ENCODE measurements at regions not wholly inside any gene's neighbourhood (a gene's known extent, or its start where the extent isn't known, plus 50 kb on each side); places are given as distances from the start of the nearest gene placed in this dataset.
A peak's percentile ranks its signal among the peaks of the same experiment; 100 is the strongest.

- no peak for DNase-seq
- no peak for TF ChIP-seq POLR2A (IDR thresholded peaks at IDR 0.05)
- TF ChIP-seq, protein P1, sequence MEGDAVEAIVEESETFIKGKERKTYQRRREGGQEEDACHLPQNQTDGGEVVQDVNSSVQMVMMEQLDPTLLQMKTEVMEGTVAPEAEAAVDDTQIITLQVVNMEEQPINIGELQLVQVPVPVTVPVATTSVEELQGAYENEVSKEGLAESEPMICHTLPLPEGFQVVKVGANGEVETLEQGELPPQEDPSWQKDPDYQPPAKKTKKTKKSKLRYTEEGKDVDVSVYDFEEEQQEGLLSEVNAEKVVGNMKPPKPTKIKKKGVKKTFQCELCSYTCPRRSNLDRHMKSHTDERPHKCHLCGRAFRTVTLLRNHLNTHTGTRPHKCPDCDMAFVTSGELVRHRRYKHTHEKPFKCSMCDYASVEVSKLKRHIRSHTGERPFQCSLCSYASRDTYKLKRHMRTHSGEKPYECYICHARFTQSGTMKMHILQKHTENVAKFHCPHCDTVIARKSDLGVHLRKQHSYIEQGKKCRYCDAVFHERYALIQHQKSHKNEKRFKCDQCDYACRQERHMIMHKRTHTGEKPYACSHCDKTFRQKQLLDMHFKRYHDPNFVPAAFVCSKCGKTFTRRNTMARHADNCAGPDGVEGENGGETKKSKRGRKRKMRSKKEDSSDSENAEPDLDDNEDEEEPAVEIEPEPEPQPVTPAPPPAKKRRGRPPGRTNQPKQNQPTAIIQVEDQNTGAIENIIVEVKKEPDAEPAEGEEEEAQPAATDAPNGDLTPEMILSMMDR (IDR thresholded peaks at IDR 0.05) = no peak
- TF ChIP-seq EP300 (IDR thresholded peaks at IDR 0.05) = no peak
- no peak overlapping the region for H3K27ac ChIP-seq
- no peak overlapping the region for H3K4me3 ChIP-seq
- H3K4me1 ChIP-seq (ENCODE audit: insufficient read depth) = no peaks in the 10 kb centered on the region
- no peaks in the 10 kb centered on the region for H3K36me3 ChIP-seq
- WGBS, 3 donors = 73 to 78% (median 75%) methylated on average over 7 of the region's 7 CpGs
- H3K27me3 ChIP-seq = no peaks in the 10 kb centered on the region
- intact Hi-C loops (cut with DNase I) = loop anchor here in 1 of 4 donors (10.0 kb wide), 1 partner anchor 156 kb away; no protein-coding TSS in a partner anchor
- H3K9me3 ChIP-seq = no peaks in the 10 kb centered on the region
Measured at GRCh38 chr3:190728574-190729246, 133.8 kb downstream of the GMNC start.

GRCh38 chr3:190722181-190722905 lies 140.2 kb downstream of the GMNC start:
- intact Hi-C loops (cut with DNase I) = loop anchor here in 1 of 4 donors (10.0 kb wide), 1 partner anchor 162 kb away; no protein-coding TSS in a partner anchor
- DNase-seq = no peak
- Histone ChIP-seq H3K9me3 (peaks cover 0 to 2% of the 10 kb centered on the region in 2 donors), H3K27me3 (no peaks in the 10 kb centered on the region), H3K27ac (no peak overlapping the region), H3K4me3 (no peak overlapping the region), H3K4me1 (ENCODE audit: insufficient read depth) (no peaks in the 10 kb centered on the region), H3K36me3 (no peaks in the 10 kb centered on the region)
- WGBS, 3 donors = 57 to 76% (median 59%) methylated on average over 4 of the region's 4 CpGs
- no peak for TF ChIP-seq EP300 (IDR thresholded peaks at IDR 0.05)
- TF ChIP-seq POLR2A (IDR thresholded peaks at IDR 0.05) = no peak
- TF ChIP-seq, protein P1 (IDR thresholded peaks at IDR 0.05) = no peak

- TF ChIP-seq, protein P1 (IDR thresholded peaks at IDR 0.05) = no peak
- TF ChIP-seq EP300 (IDR thresholded peaks at IDR 0.05) (no peak), POLR2A (IDR thresholded peaks at IDR 0.05) (no peak)
- Histone ChIP-seq H3K36me3 (no peaks in the 10 kb centered on the region), H3K4me1 (ENCODE audit: insufficient read depth) (no peaks in the 10 kb centered on the region), H3K4me3 (no peak overlapping the region), H3K27me3 (no peaks in the 10 kb centered on the region), H3K9me3 (peaks cover 0 to 2% of the 10 kb centered on the region in 2 donors), H3K27ac (no peak overlapping the region)
- intact Hi-C loops (cut with DNase I) = loop anchor here in 1 of 4 donors (10.0 kb wide), 1 partner anchor 163 kb away; no protein-coding TSS in a partner anchor
- no peak for DNase-seq
- WGBS, 3 donors = 94 to 95% (median 95%) methylated on average over 5 of the region's 5 CpGs
Measured at GRCh38 chr3:190721330-190721729, 141.2 kb downstream of the GMNC start.

DNA sequence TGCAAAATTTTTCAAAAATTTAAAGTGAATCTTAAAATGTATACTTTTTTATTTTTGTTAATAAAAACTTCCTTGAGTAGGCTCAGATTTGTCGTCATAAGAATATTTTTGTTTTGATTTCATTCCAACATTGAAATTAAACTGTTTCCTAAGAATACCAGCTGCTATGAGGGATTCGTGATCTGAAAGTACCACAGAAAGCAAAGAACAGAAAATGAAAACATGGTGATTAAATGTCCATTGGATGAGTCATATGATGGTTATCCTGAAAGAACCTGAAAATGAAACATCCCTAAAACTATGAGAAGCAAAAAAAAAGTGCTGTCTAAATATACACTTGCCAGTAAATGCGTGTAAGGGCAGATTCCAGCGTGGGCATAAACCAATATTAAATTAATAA lies 143.8 kb downstream of the GMNC start:
- H3K4me1 ChIP-seq (ENCODE audit: insufficient read depth) = no peaks in the 10 kb centered on the region
- DNase-seq = no peak
- no peak overlapping the region for H3K27ac ChIP-seq
- intact Hi-C loops (cut with DNase I) = loop anchor here in 2 of 4 donors (10.0 kb wide), 1 partner anchor 336 kb away; no protein-coding TSS in a partner anchor
- no peaks in the 10 kb centered on the region for H3K27me3 ChIP-seq
- H3K36me3 ChIP-seq = no peaks in the 10 kb centered on the region
- H3K9me3 ChIP-seq = peaks cover 0 to 2% of the 10 kb centered on the region in 2 donors
- TF ChIP-seq, protein P1 (IDR thresholded peaks at IDR 0.05) = no peak
- TF ChIP-seq POLR2A (IDR thresholded peaks at IDR 0.05) (no peak), EP300 (IDR thresholded peaks at IDR 0.05) (no peak)
- WGBS, 3 donors = 7 to 14% (median 9%) methylated on average over 4 of the region's 4 CpGs
- H3K4me3 ChIP-seq = peak overlapping the region; percentile 9

All from ovary (tissue), 7 donors.